ENCODE measurements at regions not wholly inside any gene's neighbourhood (a gene's known extent, or its start where the extent isn't known, plus 50 kb on each side); places are given as distances from the start of the nearest gene placed in this dataset.

DNA sequence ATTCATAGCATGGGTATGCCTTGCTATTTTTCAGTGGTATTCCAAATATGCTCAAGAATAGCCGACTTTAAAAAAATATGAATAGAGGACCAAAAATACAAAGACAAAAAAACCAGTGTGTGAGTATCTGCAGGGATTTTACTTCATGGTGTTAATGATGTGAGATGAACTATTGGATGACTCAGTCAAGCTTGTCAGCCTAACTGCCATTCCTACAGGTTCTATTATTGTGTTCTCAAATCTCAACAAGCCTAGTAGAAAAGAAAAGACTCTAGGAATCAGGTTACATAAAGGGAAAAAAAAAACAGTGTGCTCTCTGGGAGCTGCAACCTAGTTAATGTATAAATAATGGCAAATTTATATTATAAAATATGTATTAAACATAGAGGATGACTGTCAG, 588.4 kb upstream of the BTBD3 start:
- TF ChIP-seq EZH2 (optimal IDR thresholded peaks at IDR 0.05; ENCODE audit: low read depth, low read length) (no peak), EZH2phosphoT487 (IDR thresholded peaks at IDR 0.05; ENCODE audit: low read length) (no peak)
- TF ChIP-seq, protein P1, sequence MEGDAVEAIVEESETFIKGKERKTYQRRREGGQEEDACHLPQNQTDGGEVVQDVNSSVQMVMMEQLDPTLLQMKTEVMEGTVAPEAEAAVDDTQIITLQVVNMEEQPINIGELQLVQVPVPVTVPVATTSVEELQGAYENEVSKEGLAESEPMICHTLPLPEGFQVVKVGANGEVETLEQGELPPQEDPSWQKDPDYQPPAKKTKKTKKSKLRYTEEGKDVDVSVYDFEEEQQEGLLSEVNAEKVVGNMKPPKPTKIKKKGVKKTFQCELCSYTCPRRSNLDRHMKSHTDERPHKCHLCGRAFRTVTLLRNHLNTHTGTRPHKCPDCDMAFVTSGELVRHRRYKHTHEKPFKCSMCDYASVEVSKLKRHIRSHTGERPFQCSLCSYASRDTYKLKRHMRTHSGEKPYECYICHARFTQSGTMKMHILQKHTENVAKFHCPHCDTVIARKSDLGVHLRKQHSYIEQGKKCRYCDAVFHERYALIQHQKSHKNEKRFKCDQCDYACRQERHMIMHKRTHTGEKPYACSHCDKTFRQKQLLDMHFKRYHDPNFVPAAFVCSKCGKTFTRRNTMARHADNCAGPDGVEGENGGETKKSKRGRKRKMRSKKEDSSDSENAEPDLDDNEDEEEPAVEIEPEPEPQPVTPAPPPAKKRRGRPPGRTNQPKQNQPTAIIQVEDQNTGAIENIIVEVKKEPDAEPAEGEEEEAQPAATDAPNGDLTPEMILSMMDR (IDR thresholded peaks at IDR 0.05; ENCODE audit: low read length) = no peak
- no peaks in the 10 kb centered on the region for H4K20me1 ChIP-seq (ENCODE audit: insufficient read depth, low read length)

DNA sequence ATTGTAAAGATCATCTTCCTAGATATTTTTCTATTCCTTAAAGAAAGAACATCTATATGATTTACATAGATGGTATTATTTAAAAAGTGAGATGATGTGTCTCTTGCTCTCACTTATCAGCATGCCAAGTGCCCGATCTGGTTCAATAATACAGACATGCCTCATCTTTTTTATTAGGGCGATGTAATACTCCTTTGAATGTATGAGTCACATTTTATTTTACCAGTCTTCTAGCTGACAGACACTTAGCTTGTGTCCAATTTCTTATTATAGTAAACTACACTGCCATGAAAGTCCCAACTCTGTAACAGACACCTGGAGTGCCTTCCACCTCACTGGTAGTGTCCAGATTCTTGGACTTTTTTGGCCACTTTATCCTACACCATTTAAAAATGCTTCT, 586.6 kb upstream of the BTBD3 start:
- no peaks in the 10 kb centered on the region for H3K9me2 ChIP-seq (replicated peaks; ENCODE audit: insufficient read depth, low read length)
- no peak overlapping the region for H3K9ac ChIP-seq (ENCODE audit: low read length)
- H3F3A ChIP-seq (ENCODE audit: insufficient read depth, low read length) = no peaks in the 10 kb centered on the region
- H4K20me1 ChIP-seq (ENCODE audit: insufficient read depth, low read length) = no peaks in the 10 kb centered on the region
- H3K4me1 ChIP-seq (ENCODE audit: low read length) = no peaks in the 10 kb centered on the region
- H3K27ac ChIP-seq (ENCODE audit: low read length) = no peak overlapping the region
- no peaks in the 10 kb centered on the region for H3K9me3 ChIP-seq (replicated peaks; ENCODE audit: insufficient read depth, low read length)
- H3K4me2 ChIP-seq (ENCODE audit: low read depth, low read length) = no peak overlapping the region
- no peak overlapping the region for H3K4me3 ChIP-seq (ENCODE audit: low read length)
- H3K27me3 ChIP-seq (replicated peaks; ENCODE audit: insufficient read depth, low read length) = no peaks in the 10 kb centered on the region
- no peaks in the 10 kb centered on the region for H3K36me3 ChIP-seq (replicated peaks; ENCODE audit: insufficient read depth, low read length)
- no peaks in the 10 kb centered on the region for H3K79me2 ChIP-seq (ENCODE audit: low read length)
- TF ChIP-seq, protein P1 (IDR thresholded peaks at IDR 0.05; ENCODE audit: low read length) = no peak
- TF ChIP-seq EZH2phosphoT487 (IDR thresholded peaks at IDR 0.05; ENCODE audit: low read length) (no peak), EZH2 (optimal IDR thresholded peaks at IDR 0.05; ENCODE audit: low read depth, low read length) (no peak)
- DNase-seq = no peak
- H2AFZ ChIP-seq (ENCODE audit: low read length) = no peak overlapping the region

More for the DNA sequence above, 588.4 kb upstream of the BTBD3 start:
- no peaks in the 10 kb centered on the region for H3K79me2 ChIP-seq (ENCODE audit: low read length)
- DNase-seq = no peak
- H3K27ac ChIP-seq (ENCODE audit: low read length) = no peak overlapping the region
- H3K9me3 ChIP-seq (replicated peaks; ENCODE audit: insufficient read depth, low read length) = no peaks in the 10 kb centered on the region
- H2AFZ ChIP-seq (ENCODE audit: low read length) = no peak overlapping the region
- H3K4me3 ChIP-seq (ENCODE audit: low read length) = no peak overlapping the region
- no peak overlapping the region for H3K4me2 ChIP-seq (ENCODE audit: low read depth, low read length)
- no peaks in the 10 kb centered on the region for H3K4me1 ChIP-seq (ENCODE audit: low read length)
- no peak overlapping the region for H3K9ac ChIP-seq (ENCODE audit: low read length)
- H3F3A ChIP-seq (ENCODE audit: insufficient read depth, low read length) = no peaks in the 10 kb centered on the region
- H3K36me3 ChIP-seq (replicated peaks; ENCODE audit: insufficient read depth, low read length) = no peaks in the 10 kb centered on the region
- no peaks in the 10 kb centered on the region for H3K9me2 ChIP-seq (replicated peaks; ENCODE audit: insufficient read depth, low read length)
- no peaks in the 10 kb centered on the region for H3K27me3 ChIP-seq (replicated peaks; ENCODE audit: insufficient read depth, low read length)

DNA sequence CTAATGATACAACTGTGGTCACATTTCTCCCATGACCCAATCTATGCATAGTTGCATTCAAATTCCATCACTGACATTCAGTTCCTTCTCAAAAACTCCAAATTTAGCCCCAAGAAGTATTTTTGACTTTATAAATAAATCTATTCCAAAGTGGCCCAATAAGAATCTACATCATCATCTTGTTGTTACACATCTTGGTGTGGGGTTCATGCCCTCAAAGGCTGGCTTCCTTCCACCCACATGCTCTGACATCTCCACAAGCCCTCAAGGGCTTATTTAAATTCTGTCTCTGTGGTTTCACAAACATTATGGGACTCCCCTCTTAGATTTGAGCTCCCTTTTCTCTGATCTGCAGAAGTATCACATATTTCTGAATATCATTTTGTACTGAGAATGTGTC, 585.3 kb upstream of the BTBD3 start:
- TF ChIP-seq EZH2 (optimal IDR thresholded peaks at IDR 0.05; ENCODE audit: low read depth, low read length) (no peak), EZH2phosphoT487 (IDR thresholded peaks at IDR 0.05; ENCODE audit: low read length) (no peak)
- TF ChIP-seq, protein P1 (IDR thresholded peaks at IDR 0.05; ENCODE audit: low read length) = no peak
- H3K27ac ChIP-seq (ENCODE audit: low read length) = no peak overlapping the region
- no peak overlapping the region for H3K9ac ChIP-seq (ENCODE audit: low read length)
- H3K27me3 ChIP-seq (replicated peaks; ENCODE audit: insufficient read depth, low read length) = no peaks in the 10 kb centered on the region
- no peaks in the 10 kb centered on the region for H3F3A ChIP-seq (ENCODE audit: insufficient read depth, low read length)
- H3K9me3 ChIP-seq (replicated peaks; ENCODE audit: insufficient read depth, low read length) = no peaks in the 10 kb centered on the region
- no peaks in the 10 kb centered on the region for H4K20me1 ChIP-seq (ENCODE audit: insufficient read depth, low read length)
- H3K4me3 ChIP-seq (ENCODE audit: low read length) = no peak overlapping the region
- H3K4me1 ChIP-seq (ENCODE audit: low read length) = no peaks in the 10 kb centered on the region
- H3K36me3 ChIP-seq (replicated peaks; ENCODE audit: insufficient read depth, low read length) = no peaks in the 10 kb centered on the region
- DNase-seq = no peak
- no peaks in the 10 kb centered on the region for H3K9me2 ChIP-seq (replicated peaks; ENCODE audit: insufficient read depth, low read length)
- no peaks in the 10 kb centered on the region for H3K79me2 ChIP-seq (ENCODE audit: low read length)
- H2AFZ ChIP-seq (ENCODE audit: low read length) = no peak overlapping the region
- H3K4me2 ChIP-seq (ENCODE audit: low read depth, low read length) = no peak overlapping the region
